ENCODE measurements at regions not wholly inside any gene's neighbourhood (a gene's known extent, or its start where the extent isn't known, plus 50 kb on each side); places are given as distances from the start of the nearest gene placed in this dataset.

DNA sequence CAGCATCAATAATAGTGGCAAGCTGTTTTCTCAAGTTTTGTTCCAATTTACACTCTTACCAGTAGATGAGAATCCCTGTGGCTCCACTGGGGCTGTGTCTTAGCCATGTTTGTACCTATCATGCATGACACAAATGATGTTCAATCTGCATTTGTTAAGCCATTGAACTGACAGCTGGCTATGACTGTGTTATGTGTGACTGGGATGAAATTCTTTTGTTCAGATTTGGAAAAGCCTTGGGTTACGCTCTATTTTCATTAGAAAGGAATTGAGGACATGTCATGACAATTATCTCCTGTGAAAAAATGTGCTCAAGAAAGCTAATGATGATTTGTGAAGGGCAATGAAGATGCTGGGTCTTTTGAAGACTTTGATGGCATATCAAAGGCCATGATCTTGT, 201.8 kb upstream of the LARGE1 start:
- no peak for TF ChIP-seq POLR2A (IDR thresholded peaks at IDR 0.05)
- no peaks in the 10 kb centered on the region for H3K27me3 ChIP-seq
- H3K27ac ChIP-seq, result no peak overlapping the region
- H3K4me3 ChIP-seq (replicated peaks in 1 of 3), result no peak overlapping the region
- WGBS, 2 donors, result 83 to 94% methylated on average over 1 of the region's 1 CpG
- intact Hi-C loops (cut with DNase I), result no loop called here
- no peak for DNase-seq
- H3K36me3 ChIP-seq, result no peaks in the 10 kb centered on the region
- H3K4me1 ChIP-seq, result no peaks in the 10 kb centered on the region
- H3K9me3 ChIP-seq, result no peaks in the 10 kb centered on the region

DNA sequence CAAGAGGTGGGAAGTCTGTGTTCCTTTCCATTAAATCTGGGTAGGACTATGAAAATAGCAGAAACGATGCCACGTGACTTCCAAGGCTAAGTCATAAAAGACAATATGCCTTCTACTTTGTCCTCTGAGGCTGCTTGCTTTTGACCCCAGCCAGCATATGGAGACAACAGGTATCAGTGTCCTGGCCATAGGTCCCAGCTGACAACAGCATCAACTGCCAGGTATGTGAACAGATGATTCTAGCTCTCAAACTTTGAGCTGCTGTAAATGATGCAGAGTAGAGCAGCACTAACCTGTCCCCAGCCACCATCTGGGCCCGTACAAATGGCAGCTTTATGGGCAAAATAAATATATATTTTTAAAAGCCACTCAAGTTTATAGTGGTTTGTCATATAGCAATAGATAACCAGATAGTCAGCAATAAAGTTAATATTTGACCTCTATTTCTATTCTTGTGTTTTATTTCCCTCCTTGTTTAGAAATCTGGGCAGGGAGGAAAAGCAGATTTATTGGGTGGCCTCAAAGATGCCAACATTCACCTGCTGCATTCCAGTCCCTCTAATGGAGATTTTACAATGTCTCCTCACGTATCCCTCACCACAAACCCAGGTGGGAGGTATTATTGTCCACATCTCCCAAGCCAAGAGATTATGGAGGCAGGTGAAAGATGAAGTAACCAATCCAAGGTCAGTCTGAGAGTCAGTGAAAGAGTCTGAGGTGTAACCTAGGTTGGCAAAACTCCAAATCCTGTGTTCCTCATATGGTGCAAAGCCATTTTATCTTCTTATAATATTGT, 209.6 kb upstream of the LARGE1 start:
- WGBS, 2 donors, result 79 to 84% methylated on average over 4 of the region's 4 CpGs
- H3K27ac ChIP-seq, result no peak overlapping the region
- no peaks in the 10 kb centered on the region for H3K4me1 ChIP-seq
- H3K36me3 ChIP-seq, result no peaks in the 10 kb centered on the region
- no peak overlapping the region for H3K4me3 ChIP-seq (replicated peaks in 1 of 3)
- intact Hi-C loops (cut with DNase I), result no loop called here
- no peaks in the 10 kb centered on the region for H3K27me3 ChIP-seq
- no peaks in the 10 kb centered on the region for H3K9me3 ChIP-seq
- no peak for DNase-seq
- no peak for TF ChIP-seq POLR2A (IDR thresholded peaks at IDR 0.05)
- TF ChIP-seq, protein P1, sequence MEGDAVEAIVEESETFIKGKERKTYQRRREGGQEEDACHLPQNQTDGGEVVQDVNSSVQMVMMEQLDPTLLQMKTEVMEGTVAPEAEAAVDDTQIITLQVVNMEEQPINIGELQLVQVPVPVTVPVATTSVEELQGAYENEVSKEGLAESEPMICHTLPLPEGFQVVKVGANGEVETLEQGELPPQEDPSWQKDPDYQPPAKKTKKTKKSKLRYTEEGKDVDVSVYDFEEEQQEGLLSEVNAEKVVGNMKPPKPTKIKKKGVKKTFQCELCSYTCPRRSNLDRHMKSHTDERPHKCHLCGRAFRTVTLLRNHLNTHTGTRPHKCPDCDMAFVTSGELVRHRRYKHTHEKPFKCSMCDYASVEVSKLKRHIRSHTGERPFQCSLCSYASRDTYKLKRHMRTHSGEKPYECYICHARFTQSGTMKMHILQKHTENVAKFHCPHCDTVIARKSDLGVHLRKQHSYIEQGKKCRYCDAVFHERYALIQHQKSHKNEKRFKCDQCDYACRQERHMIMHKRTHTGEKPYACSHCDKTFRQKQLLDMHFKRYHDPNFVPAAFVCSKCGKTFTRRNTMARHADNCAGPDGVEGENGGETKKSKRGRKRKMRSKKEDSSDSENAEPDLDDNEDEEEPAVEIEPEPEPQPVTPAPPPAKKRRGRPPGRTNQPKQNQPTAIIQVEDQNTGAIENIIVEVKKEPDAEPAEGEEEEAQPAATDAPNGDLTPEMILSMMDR (IDR thresholded peaks at IDR 0.05), result no peak

DNA sequence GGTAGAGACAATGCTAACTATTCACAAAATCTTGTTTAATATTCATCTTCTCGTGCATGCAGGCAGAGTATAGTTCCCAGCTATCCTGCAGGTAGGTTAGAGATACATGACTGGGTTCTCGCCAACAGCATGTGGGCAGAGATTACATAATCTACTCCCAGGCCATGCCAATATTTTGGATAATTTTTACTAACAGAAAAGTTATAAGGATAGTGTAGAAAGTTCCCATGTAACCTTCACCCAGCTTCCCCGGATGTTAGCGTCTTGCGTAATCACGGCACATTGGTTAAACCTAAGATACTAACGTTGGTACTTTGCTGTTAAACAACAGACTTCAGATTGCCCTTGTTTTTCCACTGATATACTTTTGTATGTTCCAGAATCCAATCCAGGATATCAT, 215.5 kb upstream of the LARGE1 start:
- no peaks in the 10 kb centered on the region for H3K4me1 ChIP-seq
- H3K27ac ChIP-seq, result no peak overlapping the region
- H3K9me3 ChIP-seq, result no peaks in the 10 kb centered on the region
- H3K4me3 ChIP-seq (replicated peaks in 1 of 3), result no peak overlapping the region
- H3K27me3 ChIP-seq, result no peaks in the 10 kb centered on the region
- intact Hi-C loops (cut with DNase I), result no loop called here
- H3K36me3 ChIP-seq, result no peaks in the 10 kb centered on the region
- TF ChIP-seq, protein P1 (IDR thresholded peaks at IDR 0.05), result no peak
- TF ChIP-seq POLR2A (IDR thresholded peaks at IDR 0.05), result no peak
- DNase-seq, result no peak
- 82 to 84% methylated on average over 7 of the region's 7 CpGs for WGBS, 2 donors

DNA sequence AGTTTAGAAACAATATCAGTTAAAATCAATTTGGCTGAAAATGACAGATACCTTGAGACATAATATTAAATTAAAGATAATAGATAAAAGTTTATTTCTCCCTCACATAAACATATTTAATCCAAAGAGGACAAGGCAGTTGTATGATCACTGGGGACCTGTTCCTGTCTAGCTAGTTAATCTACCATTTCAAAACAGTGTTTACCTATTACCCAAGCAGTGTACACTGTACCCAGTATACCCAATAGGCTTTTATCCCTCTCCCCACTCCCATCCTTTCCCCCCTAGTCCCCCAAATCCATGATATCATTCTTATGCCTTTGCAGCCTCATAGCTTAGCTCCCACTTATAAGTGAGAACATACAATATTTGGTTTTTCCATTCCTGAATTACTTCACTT, 229.7 kb upstream of the LARGE1 start:
- no peak overlapping the region for H3K27ac ChIP-seq
- no peak overlapping the region for H3K4me3 ChIP-seq (replicated peaks in 1 of 3)
- TF ChIP-seq, protein P1 (IDR thresholded peaks at IDR 0.05), result no peak
- TF ChIP-seq POLR2A (IDR thresholded peaks at IDR 0.05), result no peak
- H3K27me3 ChIP-seq, result no peaks in the 10 kb centered on the region
- no peaks in the 10 kb centered on the region for H3K36me3 ChIP-seq
- no peak for DNase-seq
- intact Hi-C loops (cut with DNase I), result no loop called here
- no peaks in the 10 kb centered on the region for H3K4me1 ChIP-seq
- no peaks in the 10 kb centered on the region for H3K9me3 ChIP-seq

DNA sequence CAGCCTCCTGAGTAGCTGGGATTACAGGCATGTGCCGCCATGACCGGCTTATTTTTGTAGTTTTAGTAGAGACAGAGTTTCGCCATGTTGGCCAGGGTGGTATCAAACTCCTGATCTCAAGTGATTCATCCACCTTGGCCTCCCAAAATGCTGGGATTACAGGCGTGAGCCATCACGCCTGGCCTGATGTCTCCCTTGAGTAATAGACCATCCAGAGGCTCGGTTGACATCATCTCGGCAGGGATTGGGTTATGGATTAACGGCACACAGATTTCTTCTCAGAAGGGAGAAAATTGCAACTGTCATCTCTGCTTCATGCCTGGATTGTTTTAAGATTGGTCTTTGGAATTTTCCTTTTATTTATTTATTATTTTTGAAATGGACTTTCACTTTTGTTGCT, 239.2 kb upstream of the LARGE1 start:
- no peak for DNase-seq
- H3K27ac ChIP-seq, result no peak overlapping the region
- H3K4me3 ChIP-seq (replicated peaks in 1 of 3), result no peak overlapping the region
- intact Hi-C loops (cut with DNase I), result no loop called here
- H3K27me3 ChIP-seq, result no peaks in the 10 kb centered on the region
- H3K9me3 ChIP-seq, result no peaks in the 10 kb centered on the region
- no peaks in the 10 kb centered on the region for H3K4me1 ChIP-seq
- TF ChIP-seq, protein P1 (IDR thresholded peaks at IDR 0.05), result no peak
- no peak for TF ChIP-seq POLR2A (IDR thresholded peaks at IDR 0.05)
- H3K36me3 ChIP-seq, result no peaks in the 10 kb centered on the region
- WGBS, 2 donors, result 87 to 89% methylated on average over 4 to 8 of the region's 8 CpGs

Measured in thyroid gland (tissue), 4 donors.